Vagina (tissue), 2 donors: ENCODE measurements at regions not wholly inside any gene's neighbourhood (a gene's known extent, or its start where the extent isn't known, plus 50 kb on each side); places are given as distances from the start of the nearest gene placed in this dataset.

Experiments
- POLR2A ChIP-seq, 2 donors: fragments of 450-650 bp; IDR thresholded peaks; one replicate each; pipeline ENCODE4 v1.6.1; 2017; ENCODE audit warnings: antibody characterized with exemption in 2 of 2, mild to moderate bottlenecking in 2 of 2, moderate library complexity in 2 of 2
- POLR2AphosphoS5 ChIP-seq, 2 donors: sonication (generic); formaldehyde crosslinking; IDR thresholded peaks; one replicate each; pipeline ENCODE4 v1.9.0; 2017; ENCODE audit warnings: antibody characterized with exemption in 2 of 2, mild to moderate bottlenecking in 2 of 2, low read depth in 1 of 2; ENCODE audit not compliant: insufficient read depth in 1 of 2
- TF ChIP-seq, protein P1 (sequence below), 3 experiments: fragments of 450-650 bp in 2 of 3; fragments of 200-600 bp in 1 of 3; sonication (generic) in 1 of 3; IDR thresholded peaks; one replicate each; pipeline ENCODE4 v1.5.1; 2017 to 2019; ENCODE audit warnings: antibody characterized with exemption in 3 of 3, mild to moderate bottlenecking in 2 of 3, moderate library complexity in 2 of 3

DNA sequence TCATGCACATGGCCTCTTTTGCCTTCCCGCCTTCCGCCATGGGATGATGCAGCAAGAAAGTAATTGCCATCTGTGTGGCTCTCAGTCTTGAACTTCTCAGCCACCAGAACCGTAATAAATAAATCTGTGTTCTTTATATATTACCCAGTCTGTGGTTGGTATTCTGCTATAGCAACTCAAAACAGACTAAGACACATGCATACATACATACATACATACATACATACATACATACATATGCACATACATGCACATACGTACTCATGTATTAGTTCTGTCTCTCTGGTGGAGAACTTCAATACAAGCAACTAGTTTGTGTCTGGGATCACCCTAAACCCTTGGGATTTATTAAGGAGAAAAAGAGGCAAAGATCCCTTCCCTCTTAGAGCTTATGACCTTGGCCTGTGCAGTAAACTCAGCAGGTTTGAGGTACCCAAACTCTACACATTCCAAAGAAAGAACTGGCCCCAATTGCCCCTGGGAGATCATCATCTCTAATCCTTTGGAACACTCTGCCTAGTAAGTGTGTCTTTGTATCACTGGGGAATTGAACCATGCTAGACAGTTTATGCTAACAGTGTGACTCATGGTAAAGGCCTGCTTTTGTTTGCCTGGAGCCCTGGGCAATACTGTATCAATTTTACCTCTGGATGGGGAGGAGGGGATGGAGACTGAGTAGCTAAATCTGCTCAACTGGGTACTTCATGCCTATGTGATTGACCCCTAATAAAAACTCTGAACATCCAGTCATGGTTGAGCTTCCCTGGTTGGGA, 115.6 kb upstream of the LMCD1 start:
- TF ChIP-seq, protein P1, sequence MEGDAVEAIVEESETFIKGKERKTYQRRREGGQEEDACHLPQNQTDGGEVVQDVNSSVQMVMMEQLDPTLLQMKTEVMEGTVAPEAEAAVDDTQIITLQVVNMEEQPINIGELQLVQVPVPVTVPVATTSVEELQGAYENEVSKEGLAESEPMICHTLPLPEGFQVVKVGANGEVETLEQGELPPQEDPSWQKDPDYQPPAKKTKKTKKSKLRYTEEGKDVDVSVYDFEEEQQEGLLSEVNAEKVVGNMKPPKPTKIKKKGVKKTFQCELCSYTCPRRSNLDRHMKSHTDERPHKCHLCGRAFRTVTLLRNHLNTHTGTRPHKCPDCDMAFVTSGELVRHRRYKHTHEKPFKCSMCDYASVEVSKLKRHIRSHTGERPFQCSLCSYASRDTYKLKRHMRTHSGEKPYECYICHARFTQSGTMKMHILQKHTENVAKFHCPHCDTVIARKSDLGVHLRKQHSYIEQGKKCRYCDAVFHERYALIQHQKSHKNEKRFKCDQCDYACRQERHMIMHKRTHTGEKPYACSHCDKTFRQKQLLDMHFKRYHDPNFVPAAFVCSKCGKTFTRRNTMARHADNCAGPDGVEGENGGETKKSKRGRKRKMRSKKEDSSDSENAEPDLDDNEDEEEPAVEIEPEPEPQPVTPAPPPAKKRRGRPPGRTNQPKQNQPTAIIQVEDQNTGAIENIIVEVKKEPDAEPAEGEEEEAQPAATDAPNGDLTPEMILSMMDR (IDR thresholded peaks at IDR 0.05): no peak
- TF ChIP-seq POLR2A (IDR thresholded peaks at IDR 0.05): no peak
- no peak for TF ChIP-seq POLR2AphosphoS5 (IDR thresholded peaks at IDR 0.05; ENCODE audit: insufficient read depth in 1 of 2, low read depth in 1 of 2)
